ENCODE measurements at regions not wholly inside any gene's neighbourhood (a gene's known extent, or its start where the extent isn't known, plus 50 kb on each side); places are given as distances from the start of the nearest gene placed in this dataset.

- no peak overlapping the region for H3K27ac ChIP-seq (ENCODE audit: insufficient read depth, low read length, poor library complexity, severe bottlenecking)
- no peak overlapping the region for H3K4me3 ChIP-seq (ENCODE audit: insufficient read depth, low read depth, low read length, poor library complexity, severe bottlenecking)
- H3K9me3 ChIP-seq (ENCODE audit: control insufficient read depth, low read length) = no peaks in the 10 kb centered on the region
- DNase-seq = no peak
- H3K4me1 ChIP-seq (ENCODE audit: control insufficient read depth, insufficient read depth, low read length, poor library complexity, severe bottlenecking) = peaks cover 30% of the 10 kb centered on the region
- no peaks in the 10 kb centered on the region for H3K27me3 ChIP-seq (replicated peaks; ENCODE audit: control insufficient read depth, insufficient read depth, low read length, poor library complexity, severe bottlenecking)
- H3K36me3 ChIP-seq (ENCODE audit: control insufficient read depth, insufficient read depth, low read length) = no peaks in the 10 kb centered on the region
Observed at GRCh38 chr12:4120316-4120917, 153.1 kb upstream of the CCND2 start.

- no peaks in the 10 kb centered on the region for H3K27me3 ChIP-seq (replicated peaks; ENCODE audit: control insufficient read depth, insufficient read depth, low read length, poor library complexity, severe bottlenecking)
- no peak for DNase-seq
- H3K36me3 ChIP-seq (ENCODE audit: control insufficient read depth, insufficient read depth, low read length) = no peaks in the 10 kb centered on the region
- no peak overlapping the region for H3K27ac ChIP-seq (ENCODE audit: insufficient read depth, low read length, poor library complexity, severe bottlenecking)
- H3K4me3 ChIP-seq (ENCODE audit: insufficient read depth, low read depth, low read length, poor library complexity, severe bottlenecking) = no peak overlapping the region
- peaks cover 34% of the 10 kb centered on the region for H3K4me1 ChIP-seq (ENCODE audit: control insufficient read depth, insufficient read depth, low read length, poor library complexity, severe bottlenecking)
- H3K9me3 ChIP-seq (ENCODE audit: control insufficient read depth, low read length) = no peaks in the 10 kb centered on the region
Observed at GRCh38 chr12:4119157-4119761, 154.3 kb upstream of the CCND2 start.

GRCh38 chr12:4118601-4119156 lies 154.9 kb upstream of the CCND2 start:
- Histone ChIP-seq H3K9me3 (ENCODE audit: control insufficient read depth, low read length) (no peaks in the 10 kb centered on the region), H3K27ac (ENCODE audit: insufficient read depth, low read length, poor library complexity, severe bottlenecking) (peak overlapping the region; percentile 37), H3K36me3 (ENCODE audit: control insufficient read depth, insufficient read depth, low read length) (no peaks in the 10 kb centered on the region), H3K27me3 (replicated peaks; ENCODE audit: control insufficient read depth, insufficient read depth, low read length, poor library complexity, severe bottlenecking) (no peaks in the 10 kb centered on the region), H3K4me1 (ENCODE audit: control insufficient read depth, insufficient read depth, low read length, poor library complexity, severe bottlenecking) (peaks cover 34% of the 10 kb centered on the region), H3K4me3 (ENCODE audit: insufficient read depth, low read depth, low read length, poor library complexity, severe bottlenecking) (peak overlapping the region; percentile 19)
- DNase-seq = no peak

- no peaks in the 10 kb centered on the region for H3K27me3 ChIP-seq (replicated peaks; ENCODE audit: control insufficient read depth, insufficient read depth, low read length, poor library complexity, severe bottlenecking)
Observed at GRCh38 chr12:4118017-4118510, 155.5 kb upstream of the CCND2 start.

GRCh38 chr12:4117386-4118016 lies 156.1 kb upstream of the CCND2 start:
- H3K27ac ChIP-seq (ENCODE audit: insufficient read depth, low read length, poor library complexity, severe bottlenecking) = no peak overlapping the region
- H3K36me3 ChIP-seq (ENCODE audit: control insufficient read depth, insufficient read depth, low read length) = no peaks in the 10 kb centered on the region
- no peaks in the 10 kb centered on the region for H3K27me3 ChIP-seq (replicated peaks; ENCODE audit: control insufficient read depth, insufficient read depth, low read length, poor library complexity, severe bottlenecking)
- H3K9me3 ChIP-seq (ENCODE audit: control insufficient read depth, low read length) = no peaks in the 10 kb centered on the region
- H3K4me3 ChIP-seq (ENCODE audit: insufficient read depth, low read depth, low read length, poor library complexity, severe bottlenecking) = no peak overlapping the region
- DNase-seq = no peak
- peaks cover 34% of the 10 kb centered on the region for H3K4me1 ChIP-seq (ENCODE audit: control insufficient read depth, insufficient read depth, low read length, poor library complexity, severe bottlenecking)

More at GRCh38 chr12:4118017-4118510, 155.5 kb upstream of the CCND2 start:
- DNase-seq = no peak
- Histone ChIP-seq H3K4me1 (ENCODE audit: control insufficient read depth, insufficient read depth, low read length, poor library complexity, severe bottlenecking) (peaks cover 34% of the 10 kb centered on the region), H3K4me3 (ENCODE audit: insufficient read depth, low read depth, low read length, poor library complexity, severe bottlenecking) (peak overlapping the region; percentile 19), H3K36me3 (ENCODE audit: control insufficient read depth, insufficient read depth, low read length) (no peaks in the 10 kb centered on the region), H3K27ac (ENCODE audit: insufficient read depth, low read length, poor library complexity, severe bottlenecking) (no peak overlapping the region), H3K9me3 (ENCODE audit: control insufficient read depth, low read length) (no peaks in the 10 kb centered on the region)

- Histone ChIP-seq H3K9me3 (ENCODE audit: control insufficient read depth, low read length) (no peaks in the 10 kb centered on the region), H3K27me3 (replicated peaks; ENCODE audit: control insufficient read depth, insufficient read depth, low read length, poor library complexity, severe bottlenecking) (no peaks in the 10 kb centered on the region), H3K4me3 (ENCODE audit: insufficient read depth, low read depth, low read length, poor library complexity, severe bottlenecking) (no peak overlapping the region), H3K36me3 (ENCODE audit: control insufficient read depth, insufficient read depth, low read length) (no peaks in the 10 kb centered on the region), H3K4me1 (ENCODE audit: control insufficient read depth, insufficient read depth, low read length, poor library complexity, severe bottlenecking) (peaks cover 34% of the 10 kb centered on the region), H3K27ac (ENCODE audit: insufficient read depth, low read length, poor library complexity, severe bottlenecking) (no peak overlapping the region)
- DNase-seq = no peak
Observed at GRCh38 chr12:4116251-4117111, 157.1 kb upstream of the CCND2 start.

- DNase-seq = no peak
- H3K27ac ChIP-seq (ENCODE audit: insufficient read depth, low read length, poor library complexity, severe bottlenecking) = no peak overlapping the region
Observed at GRCh38 chr12:4115570-4115969, 158.0 kb upstream of the CCND2 start.

GRCh38 chr12:4114986-4115385 lies 158.6 kb upstream of the CCND2 start:
- Histone ChIP-seq H3K9me3 (ENCODE audit: control insufficient read depth, low read length) (no peaks in the 10 kb centered on the region), H3K27me3 (replicated peaks; ENCODE audit: control insufficient read depth, insufficient read depth, low read length, poor library complexity, severe bottlenecking) (no peaks in the 10 kb centered on the region), H3K36me3 (ENCODE audit: control insufficient read depth, insufficient read depth, low read length) (no peaks in the 10 kb centered on the region), H3K27ac (ENCODE audit: insufficient read depth, low read length, poor library complexity, severe bottlenecking) (no peak overlapping the region), H3K4me3 (ENCODE audit: insufficient read depth, low read depth, low read length, poor library complexity, severe bottlenecking) (peak overlapping the region; percentile 18), H3K4me1 (ENCODE audit: control insufficient read depth, insufficient read depth, low read length, poor library complexity, severe bottlenecking) (peaks cover 34% of the 10 kb centered on the region)
- peak in 1 of 3 donors; percentile 13 for DNase-seq

More at GRCh38 chr12:4115570-4115969, 158.0 kb upstream of the CCND2 start:
- Histone ChIP-seq H3K4me3 (ENCODE audit: insufficient read depth, low read depth, low read length, poor library complexity, severe bottlenecking) (no peak overlapping the region), H3K36me3 (ENCODE audit: control insufficient read depth, insufficient read depth, low read length) (no peaks in the 10 kb centered on the region), H3K4me1 (ENCODE audit: control insufficient read depth, insufficient read depth, low read length, poor library complexity, severe bottlenecking) (peaks cover 34% of the 10 kb centered on the region), H3K9me3 (ENCODE audit: control insufficient read depth, low read length) (no peaks in the 10 kb centered on the region), H3K27me3 (replicated peaks; ENCODE audit: control insufficient read depth, insufficient read depth, low read length, poor library complexity, severe bottlenecking) (no peaks in the 10 kb centered on the region)

GRCh38 chr12:4112734-4113325 lies 160.7 kb upstream of the CCND2 start:
- H3K27ac ChIP-seq (ENCODE audit: insufficient read depth, low read length, poor library complexity, severe bottlenecking) = no peak overlapping the region
- H3K9me3 ChIP-seq (ENCODE audit: control insufficient read depth, low read length) = no peaks in the 10 kb centered on the region
- no peak for DNase-seq
- no peaks in the 10 kb centered on the region for H3K27me3 ChIP-seq (replicated peaks; ENCODE audit: control insufficient read depth, insufficient read depth, low read length, poor library complexity, severe bottlenecking)
- H3K4me3 ChIP-seq (ENCODE audit: insufficient read depth, low read depth, low read length, poor library complexity, severe bottlenecking) = no peak overlapping the region
- H3K4me1 ChIP-seq (ENCODE audit: control insufficient read depth, insufficient read depth, low read length, poor library complexity, severe bottlenecking) = peaks cover 20% of the 10 kb centered on the region
- H3K36me3 ChIP-seq (ENCODE audit: control insufficient read depth, insufficient read depth, low read length) = no peaks in the 10 kb centered on the region
